NCI-H1436 (cell line): ENCODE measurements at regions not wholly inside any gene's neighbourhood (a gene's known extent, or its start where the extent isn't known, plus 50 kb on each side); places are given as distances from the start of the nearest gene placed in this dataset.

Source experiments
- DNase-seq: peaks from one replicate; lab custom pipeline; 2025; lab: John Stamatoyannopoulos, UW

DNA sequence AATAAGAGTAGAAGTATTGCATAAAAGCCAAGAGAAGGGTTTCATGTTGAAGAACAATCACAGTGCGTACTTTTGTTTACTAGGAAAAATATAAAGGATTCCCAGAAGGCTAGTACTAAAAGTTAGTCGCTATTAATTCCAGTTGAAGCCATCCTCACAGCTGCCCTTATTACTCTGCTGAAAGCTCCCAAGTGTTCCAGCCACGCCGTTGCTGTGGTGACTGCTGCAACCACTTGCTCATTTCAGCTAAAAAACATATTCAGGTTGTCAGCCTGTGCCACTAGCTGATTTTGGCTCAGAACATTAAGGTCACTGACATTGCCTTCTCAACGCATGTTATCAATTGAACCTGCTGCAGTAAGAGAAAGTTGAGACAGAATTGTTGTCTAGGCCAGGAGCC, 87.1 kb upstream of the FNDC3A start:
- DNase-seq = no peak

DNA sequence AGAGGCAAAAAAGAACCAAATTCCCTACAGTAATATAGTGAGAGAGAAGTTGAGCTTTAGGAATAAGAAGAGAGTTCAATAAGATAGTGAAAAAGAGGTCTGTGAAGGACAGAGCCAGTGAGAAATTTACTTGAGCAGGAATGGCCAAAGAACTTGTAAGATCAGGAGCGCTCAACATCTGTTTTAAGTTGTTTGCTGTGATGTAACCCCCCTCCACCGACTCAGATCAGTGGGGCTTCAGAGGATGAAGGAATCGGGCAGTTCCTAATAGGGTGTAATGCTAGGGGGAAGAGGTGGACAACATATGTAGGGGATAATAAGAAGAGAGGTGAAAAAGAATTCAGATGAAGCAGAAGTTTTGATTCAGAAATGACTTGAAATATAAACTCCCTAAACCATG, 85.3 kb upstream of the FNDC3A start:
- no peak for DNase-seq

DNA sequence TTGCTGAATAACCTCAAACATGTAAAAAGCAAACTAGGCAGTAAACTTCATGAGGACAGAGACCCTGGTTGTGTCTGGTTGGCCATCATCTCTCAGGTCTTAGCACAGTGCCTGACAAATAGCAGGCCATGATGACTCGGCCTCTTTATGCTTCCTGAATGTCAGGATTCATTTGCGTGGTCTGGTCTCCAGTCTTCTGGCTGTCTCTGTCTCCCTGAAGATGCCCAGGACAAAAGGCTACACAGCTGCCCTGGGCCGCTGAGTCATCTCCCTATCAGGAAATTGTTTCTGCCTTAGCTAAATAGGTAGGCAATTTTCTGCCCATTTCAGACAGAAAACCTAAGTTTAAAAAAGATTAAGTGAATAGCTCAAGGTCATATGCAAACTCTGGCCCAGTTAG, 84.1 kb upstream of the FNDC3A start:
- DNase-seq = no peak

DNA sequence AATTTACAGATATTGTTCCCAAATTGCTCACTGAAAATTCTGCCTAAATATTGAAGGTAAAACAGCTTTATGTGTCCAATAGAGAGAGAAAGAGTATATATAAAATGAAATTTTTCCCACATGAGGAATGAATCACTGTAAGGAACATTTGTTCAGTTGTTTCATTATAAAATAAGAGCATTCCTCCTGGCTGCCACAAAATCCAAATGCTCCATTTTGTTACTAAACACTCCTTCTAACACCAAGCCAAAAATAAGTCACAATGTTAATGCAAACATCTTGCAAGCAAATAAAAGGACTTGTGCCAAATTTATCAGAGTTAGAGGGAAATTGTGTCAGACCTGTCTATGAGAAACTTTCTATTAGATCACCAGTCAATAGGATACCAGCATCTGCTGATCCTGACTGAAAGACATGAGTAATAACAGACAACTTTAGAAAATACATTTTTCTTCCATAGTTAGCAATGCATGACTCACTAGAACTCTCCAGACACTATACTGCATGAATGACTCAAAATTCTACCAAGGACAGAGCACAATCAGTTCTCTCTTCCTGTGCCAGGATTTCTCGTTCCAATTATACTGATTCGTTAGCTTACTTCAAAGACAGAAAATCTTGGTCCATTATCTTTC, 83.5 kb upstream of the FNDC3A start:
- no peak for DNase-seq

DNA sequence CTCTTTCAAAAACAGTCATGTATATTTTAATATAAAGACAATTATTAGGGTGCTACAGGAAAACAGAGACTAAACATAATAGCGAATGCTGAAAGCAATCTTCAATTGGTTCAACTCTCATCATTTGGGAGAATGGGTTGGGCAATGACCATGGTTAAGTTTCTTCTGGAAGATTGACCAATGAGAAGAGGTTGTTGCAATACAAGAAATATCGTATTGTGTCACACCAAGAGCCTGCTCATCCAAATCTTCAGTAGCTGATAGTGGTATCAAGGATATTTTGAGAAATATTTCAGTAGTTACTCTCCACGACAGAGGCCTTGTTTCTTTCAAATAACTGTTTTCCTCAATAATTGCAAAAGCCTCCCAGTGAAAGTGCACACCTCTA, 83.0 kb upstream of the FNDC3A start:
- no peak for DNase-seq

DNA sequence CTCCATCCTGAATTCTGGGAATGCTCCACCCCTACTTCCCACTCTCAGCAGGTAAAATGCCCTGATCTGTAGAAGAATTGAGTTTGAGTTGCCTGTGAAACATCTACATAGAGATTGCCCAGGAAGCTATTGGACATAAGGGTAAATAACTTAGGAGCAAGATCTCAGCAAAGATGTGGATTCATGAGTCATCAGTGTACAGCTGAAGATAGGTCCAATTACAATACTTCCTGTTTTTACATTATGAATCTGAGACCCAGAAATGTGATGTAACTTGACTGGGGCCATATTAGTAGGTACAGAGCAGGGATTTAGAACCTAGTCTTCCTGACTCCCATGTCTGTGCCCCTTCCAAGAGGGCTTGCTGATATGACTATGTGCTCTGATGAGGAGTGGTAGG, 79.4 kb upstream of the FNDC3A start:
- no peak for DNase-seq

DNA sequence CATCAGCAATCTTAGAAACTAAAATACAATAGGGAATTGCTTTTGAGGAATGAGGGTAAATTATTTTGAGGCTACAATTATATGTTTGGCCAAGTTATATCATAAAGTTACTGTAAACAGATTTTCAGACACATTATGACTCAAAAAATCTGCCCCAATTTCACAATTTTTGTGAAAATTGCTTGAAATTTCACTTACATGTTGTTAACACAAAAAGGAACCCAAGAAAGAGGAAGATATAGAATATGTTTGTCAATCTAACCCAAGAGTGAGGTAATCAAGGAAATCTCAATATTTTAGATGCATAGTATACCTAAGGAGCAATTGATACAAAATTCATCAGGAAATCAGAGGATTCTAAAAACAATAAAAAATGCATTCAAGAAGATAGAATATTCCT, 73.9 kb upstream of the FNDC3A start:
- DNase-seq = no peak

DNA sequence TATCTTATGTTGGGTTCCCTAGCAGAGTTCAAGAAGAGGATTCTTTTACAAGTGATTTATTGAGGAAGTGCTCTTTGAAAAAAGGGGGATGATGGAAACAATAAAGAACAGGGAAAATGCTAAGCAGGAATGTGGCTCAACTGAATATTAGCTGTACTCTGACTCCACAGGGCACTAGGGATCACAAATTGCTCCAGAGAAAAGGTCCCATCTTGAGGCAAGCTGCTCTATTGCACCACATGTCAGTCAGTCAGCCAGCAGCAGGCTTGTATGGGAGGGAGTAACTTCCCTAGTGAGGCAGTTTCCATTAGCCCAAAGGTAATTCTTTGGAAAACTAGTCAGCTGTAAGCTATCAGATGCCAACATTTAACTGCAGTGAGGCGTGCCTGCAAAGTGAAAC, 73.3 kb upstream of the FNDC3A start:
- DNase-seq = no peak

DNA sequence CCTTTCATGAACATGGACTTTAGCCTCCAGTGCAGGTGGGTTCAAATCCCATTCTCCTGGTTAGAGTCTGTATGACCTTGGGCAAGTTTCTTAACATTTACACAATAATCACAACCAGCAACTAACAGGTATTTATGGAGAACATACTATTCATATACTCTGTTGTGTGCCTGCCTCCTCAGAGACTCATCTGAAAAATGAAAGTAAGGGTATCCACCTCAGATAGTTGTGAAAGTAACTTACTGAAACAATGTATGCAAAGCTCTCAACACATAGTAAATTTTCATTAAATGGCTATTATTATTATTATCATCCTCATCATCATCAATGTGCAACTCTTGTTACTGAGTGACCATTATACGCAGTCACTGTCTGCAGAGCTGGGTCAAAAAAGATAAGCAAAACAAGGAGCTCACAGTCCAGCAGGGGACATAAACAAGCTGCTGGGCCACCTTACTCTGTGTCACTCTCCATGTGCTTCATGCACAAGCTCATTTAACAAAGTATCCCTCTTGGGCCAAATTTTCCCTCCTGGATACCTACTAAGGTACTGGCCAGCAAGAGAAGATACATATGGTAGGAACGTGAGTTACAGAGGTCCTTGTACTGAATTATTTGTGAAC, 70.9 kb upstream of the FNDC3A start:
- no peak for DNase-seq

DNA sequence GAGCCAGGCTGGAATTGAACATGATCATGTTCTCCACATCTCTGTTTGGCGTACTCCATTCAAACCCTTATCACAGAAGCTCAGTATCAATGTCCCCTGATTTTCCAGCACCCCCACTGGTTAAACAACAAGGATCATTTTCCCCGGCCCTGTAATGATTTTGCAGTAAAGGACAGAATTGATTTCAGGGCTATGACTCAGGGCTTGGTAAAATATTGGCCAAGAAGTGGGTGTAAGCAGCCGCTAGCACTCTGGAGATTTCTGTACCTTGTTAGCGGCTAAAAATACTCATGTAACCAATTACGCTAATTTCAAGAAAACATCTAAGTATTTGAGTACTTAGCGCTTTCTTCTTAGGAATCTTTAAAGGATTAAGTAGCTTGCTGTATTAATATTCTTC, 69.5 kb upstream of the FNDC3A start:
- DNase-seq = no peak

DNA sequence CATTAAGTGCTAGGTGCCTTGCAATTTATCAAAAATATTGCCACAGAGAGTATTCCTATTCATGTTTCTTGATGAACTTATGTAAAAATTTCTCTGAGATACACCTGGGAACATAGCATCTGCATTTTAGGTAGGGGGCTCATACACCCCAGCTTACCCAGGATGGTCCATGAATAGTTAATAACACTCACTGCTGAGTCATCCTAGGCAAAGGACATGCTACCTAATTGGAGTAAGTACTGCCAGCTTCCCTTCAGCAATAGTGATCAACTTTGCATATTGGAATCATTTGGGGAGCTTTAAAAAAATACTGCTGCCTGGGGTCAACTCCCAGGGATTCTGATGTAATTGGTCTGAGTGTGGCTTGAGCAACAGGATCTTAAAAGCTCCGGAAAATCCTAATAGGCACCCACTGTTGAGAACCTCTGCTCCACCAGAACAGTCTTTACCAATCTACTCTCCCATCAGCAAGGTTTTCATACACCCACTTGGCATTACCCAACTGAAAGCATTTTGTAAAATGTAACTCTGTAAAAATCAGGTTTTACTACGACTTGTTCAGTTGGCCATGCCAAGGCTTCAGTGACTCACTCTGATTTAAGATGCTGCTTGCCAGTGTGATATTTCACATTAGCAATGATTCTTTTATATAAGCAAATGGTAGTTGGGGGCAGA, 67.2 kb upstream of the FNDC3A start:
- no peak for DNase-seq

DNA sequence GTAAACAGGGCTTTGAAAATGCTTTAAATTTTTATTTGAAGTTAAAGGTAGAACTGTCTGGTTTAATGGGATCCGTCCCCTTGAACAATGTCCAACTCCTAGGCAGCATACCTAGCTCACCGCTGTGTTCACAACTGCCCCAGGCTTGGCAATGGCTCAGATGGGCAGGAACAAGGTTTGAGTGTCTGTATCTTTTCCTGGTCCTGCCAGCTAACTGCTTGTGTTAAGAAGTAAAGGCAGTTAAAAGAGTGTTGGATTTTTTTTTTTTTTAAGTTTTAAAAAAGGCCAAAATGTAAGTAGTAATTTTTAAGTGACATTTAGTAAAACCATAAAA, 66.7 kb upstream of the FNDC3A start:
- DNase-seq = no peak

DNA sequence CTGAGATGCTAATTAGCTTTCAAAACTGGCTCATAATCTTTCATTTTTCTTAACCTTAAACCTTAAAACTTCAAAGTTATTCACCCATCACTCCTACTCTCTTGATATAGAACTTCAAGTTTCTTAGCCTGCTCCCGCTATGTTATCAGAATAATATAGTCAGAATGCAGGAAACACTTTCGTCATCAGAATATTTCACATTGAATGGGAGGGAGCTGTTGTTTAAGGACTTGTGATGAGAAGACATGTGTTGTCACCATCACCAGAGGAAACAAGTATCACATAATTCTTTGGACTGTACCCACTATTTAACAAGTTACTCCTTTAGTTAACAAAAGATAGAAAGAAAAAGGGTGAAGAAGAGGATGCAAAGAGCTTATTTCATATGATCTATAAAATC, 65.0 kb upstream of the FNDC3A start:
- DNase-seq = no peak

DNA sequence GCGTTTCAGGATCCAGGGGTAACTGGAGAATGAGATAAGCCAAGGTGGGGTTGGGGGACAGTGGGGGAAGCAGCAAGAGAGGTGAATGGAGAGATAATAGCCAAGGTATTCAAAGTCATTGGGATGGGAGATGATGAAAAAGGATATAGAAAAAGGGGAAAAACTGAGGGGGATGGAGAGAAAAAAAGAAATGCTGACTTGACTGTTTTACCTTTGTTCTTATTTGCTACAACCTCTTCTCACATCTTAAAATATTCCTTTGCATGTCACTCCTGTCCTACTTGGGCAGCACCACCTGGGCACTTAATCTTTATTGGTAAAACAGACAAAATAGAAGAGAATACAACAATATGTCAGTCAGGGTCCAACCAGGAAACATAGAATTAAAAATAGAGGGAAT, 56.0 kb upstream of the FNDC3A start:
- no peak for DNase-seq

DNA sequence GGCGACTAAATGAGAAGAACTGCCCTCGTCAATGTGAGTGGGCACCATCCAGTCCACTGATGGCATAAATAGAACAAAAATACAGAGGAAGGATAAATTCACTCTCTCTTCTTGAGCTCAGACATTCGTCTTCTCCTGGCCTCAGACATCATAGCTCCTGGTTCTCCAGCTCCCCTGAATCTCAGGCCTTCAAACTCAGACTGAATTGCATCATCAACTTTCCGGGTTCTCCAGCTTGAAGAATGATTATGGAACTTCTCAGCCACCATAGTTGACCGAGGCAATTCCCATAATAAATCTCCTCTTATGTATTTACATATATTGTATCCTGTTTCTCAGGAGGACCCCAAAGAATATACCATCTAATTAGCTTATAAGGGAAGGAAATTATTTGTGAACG, 55.0 kb upstream of the FNDC3A start:
- no peak for DNase-seq

DNA sequence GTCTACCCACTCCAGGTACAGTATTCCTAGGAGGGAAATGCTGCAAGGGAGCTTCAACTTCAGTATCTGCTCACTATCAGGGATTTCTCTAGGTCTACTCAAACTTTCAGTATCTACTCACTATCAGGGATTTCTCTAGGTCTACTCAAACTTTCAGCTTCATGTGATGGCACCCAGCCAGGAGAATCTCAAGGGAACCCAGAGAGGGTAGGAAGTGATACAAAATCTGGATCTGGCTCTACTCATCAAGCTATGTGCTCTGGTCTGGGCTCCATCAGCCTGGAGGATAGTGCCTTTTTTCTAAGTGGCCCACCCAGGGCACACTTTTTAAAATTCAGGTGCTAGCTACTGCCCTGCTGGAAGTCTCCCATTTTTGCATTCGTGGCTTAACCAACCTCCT, 52.3 kb upstream of the FNDC3A start:
- no peak for DNase-seq

DNA sequence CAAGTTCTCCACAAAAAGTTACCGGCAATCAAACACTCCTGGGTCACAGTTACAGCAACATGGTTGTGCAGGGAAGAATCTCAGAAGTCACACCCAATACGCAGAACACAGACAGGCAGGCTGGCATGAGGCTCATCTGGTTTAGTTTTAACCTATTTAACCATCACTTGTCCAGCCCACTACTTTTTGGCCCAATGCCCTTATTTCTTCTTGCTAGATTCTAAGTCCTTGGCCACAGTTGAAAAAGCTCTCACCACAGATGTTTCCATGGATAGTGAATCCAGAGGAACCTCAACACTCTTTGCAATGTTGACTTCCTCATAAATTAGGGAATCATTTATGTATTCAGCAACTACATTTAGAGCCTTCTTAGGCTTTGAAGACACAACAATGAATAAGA, 50.7 kb upstream of the FNDC3A start:
- DNase-seq = no peak
